Sigmoid colon (tissue), 6 donors: ENCODE measurements at regions not wholly inside any gene's neighbourhood (a gene's known extent, or its start where the extent isn't known, plus 50 kb on each side); places are given as distances from the start of the nearest gene placed in this dataset.

ENCODE experiments used
- DNase-seq: peaks from one replicate; pipeline ENCODE4 v3.0.0-alpha.2; 2019
- H3K27ac ChIP-seq, 4 donors: fragments of 200-600 bp; sonication (generic); one replicate each; pipeline ENCODE4 v1.5.1; 2016 to 2019; ENCODE audit warnings: mild to moderate bottlenecking in 1 of 4
- H3K27me3 ChIP-seq, 3 donors: fragments of 200-600 bp; sonication (generic); one replicate each; pipeline ENCODE4 v1.5.1; 2019; ENCODE audit warnings: mild to moderate bottlenecking in 1 of 3
- H3K36me3 ChIP-seq, 4 donors: fragments of 200-600 bp; sonication (generic); one replicate each; pipeline ENCODE4 v1.5.1; 2016 to 2019
- H3K4me1 ChIP-seq, 4 donors: fragments of 200-600 bp; sonication (generic); one replicate each; pipeline ENCODE4 v1.5.1; 2017 to 2019
- H3K4me3 ChIP-seq, 4 donors: fragments of 200-600 bp; sonication (generic); one replicate each; pipeline ENCODE4 v1.5.1; 2017 to 2019; ENCODE audit warnings: mild to moderate bottlenecking in 2 of 4, moderate library complexity in 1 of 4
- H3K9me3 ChIP-seq, 4 donors: fragments of 200-600 bp in 3 of 4; sonication (generic) in 3 of 4; one replicate each; pipeline versions ENCODE4 v1.5.1 to v1.6.1; 2013 to 2019
- EP300 ChIP-seq, 4 donors: sonication (generic); formaldehyde crosslinking; IDR thresholded peaks; one replicate each; pipeline ENCODE4 v1.6.1; 2017; ENCODE audit warnings: antibody characterized with exemption in 4 of 4
- POLR2A ChIP-seq, 2 donors: fragments of 450-650 bp; IDR thresholded peaks; one replicate each; pipeline ENCODE4 v1.6.1; 2016; ENCODE audit warnings: antibody characterized with exemption in 2 of 2, mild to moderate bottlenecking in 2 of 2, moderate library complexity in 2 of 2
- POLR2AphosphoS5 ChIP-seq, 4 donors: sonication (generic); formaldehyde crosslinking; IDR thresholded peaks; one replicate each; pipeline ENCODE4 v1.6.1; 2017; ENCODE audit warnings: antibody characterized with exemption in 4 of 4
- WGBS, 2 donors: extraction: QIAGEN DNeasy Blood & Tissue Kit; methylation state at CpG; one replicate each; pipeline ENCODE4 v1.1.7; 2013; 5-methylcytosine and 5-hydroxymethylcytosine counted together
- intact Hi-C: fragments of 100-400 bp; cut with DNase I; formaldehyde crosslinking; loops from one replicate; pipeline ENCODE4 v1.15.1; 2023
- TF ChIP-seq, protein P1 (sequence below), 4 experiments: fragments of 450-650 bp in 3 of 4; fragments of 200-600 bp in 1 of 4; IDR thresholded peaks; one replicate each; pipeline ENCODE4 v1.5.1; 2016 to 2019; ENCODE audit warnings: antibody characterized with exemption in 4 of 4, mild to moderate bottlenecking in 3 of 4, moderate library complexity in 2 of 4
- donor health status: healthy with polysubstance abuse.
- donor health status: healthy.

DNA sequence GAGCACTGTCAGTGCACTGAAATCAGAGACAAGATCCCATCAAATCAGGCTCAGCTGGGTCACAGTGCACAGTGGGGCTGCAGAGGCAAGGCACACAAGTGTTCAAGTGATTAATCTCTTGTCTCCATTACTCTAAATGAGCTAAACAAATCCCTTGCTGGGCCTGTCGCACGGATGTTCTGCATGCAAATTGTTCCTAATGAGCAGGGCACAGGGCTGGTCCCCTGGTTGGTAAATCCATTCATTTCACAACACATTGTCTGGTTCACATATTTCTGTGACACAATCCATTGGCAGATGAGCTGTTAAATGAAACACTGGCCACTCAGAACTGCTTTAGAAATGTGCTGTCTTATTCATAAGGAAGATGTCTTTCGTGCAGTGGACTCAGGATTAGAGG, 167.9 kb upstream of the BRINP1 start:
- H3K9me3 ChIP-seq = no peaks in the 10 kb centered on the region
- no peak overlapping the region for H3K27ac ChIP-seq
- H3K36me3 ChIP-seq = no peaks in the 10 kb centered on the region
- 51 to 52% methylated on average over 3 of the region's 3 CpGs for WGBS, 2 donors
- H3K4me3 ChIP-seq = no peak overlapping the region
- H3K4me1 ChIP-seq = no peaks in the 10 kb centered on the region
- intact Hi-C loops = no loop called here
- no peak for TF ChIP-seq POLR2A (IDR thresholded peaks at IDR 0.05)
- TF ChIP-seq, protein P1, sequence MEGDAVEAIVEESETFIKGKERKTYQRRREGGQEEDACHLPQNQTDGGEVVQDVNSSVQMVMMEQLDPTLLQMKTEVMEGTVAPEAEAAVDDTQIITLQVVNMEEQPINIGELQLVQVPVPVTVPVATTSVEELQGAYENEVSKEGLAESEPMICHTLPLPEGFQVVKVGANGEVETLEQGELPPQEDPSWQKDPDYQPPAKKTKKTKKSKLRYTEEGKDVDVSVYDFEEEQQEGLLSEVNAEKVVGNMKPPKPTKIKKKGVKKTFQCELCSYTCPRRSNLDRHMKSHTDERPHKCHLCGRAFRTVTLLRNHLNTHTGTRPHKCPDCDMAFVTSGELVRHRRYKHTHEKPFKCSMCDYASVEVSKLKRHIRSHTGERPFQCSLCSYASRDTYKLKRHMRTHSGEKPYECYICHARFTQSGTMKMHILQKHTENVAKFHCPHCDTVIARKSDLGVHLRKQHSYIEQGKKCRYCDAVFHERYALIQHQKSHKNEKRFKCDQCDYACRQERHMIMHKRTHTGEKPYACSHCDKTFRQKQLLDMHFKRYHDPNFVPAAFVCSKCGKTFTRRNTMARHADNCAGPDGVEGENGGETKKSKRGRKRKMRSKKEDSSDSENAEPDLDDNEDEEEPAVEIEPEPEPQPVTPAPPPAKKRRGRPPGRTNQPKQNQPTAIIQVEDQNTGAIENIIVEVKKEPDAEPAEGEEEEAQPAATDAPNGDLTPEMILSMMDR (IDR thresholded peaks at IDR 0.05) = no peak
- TF ChIP-seq EP300 (IDR thresholded peaks at IDR 0.05) = no peak
- TF ChIP-seq POLR2AphosphoS5 (IDR thresholded peaks at IDR 0.05) = no peak
- no peaks in the 10 kb centered on the region for H3K27me3 ChIP-seq
- DNase-seq = no peak

DNA sequence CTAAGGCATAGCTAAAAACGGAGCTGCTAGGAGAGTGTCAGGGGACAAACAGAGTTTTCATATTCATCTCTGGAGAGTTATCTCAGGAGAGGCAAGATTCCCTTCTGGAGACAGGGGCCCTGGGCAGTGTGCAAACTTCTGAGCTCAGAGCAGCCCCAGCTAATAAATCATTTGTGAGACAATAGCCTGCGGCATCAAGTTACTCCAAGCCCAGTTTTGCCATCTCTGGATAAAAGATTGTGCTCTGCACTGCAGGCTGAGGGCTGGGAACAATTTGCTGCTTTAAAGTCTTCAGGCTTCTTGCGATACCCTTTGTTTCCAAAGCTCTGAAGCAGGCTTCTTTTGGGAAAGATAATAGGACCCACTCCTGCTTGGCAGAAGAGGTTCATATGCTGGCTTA, 164.3 kb upstream of the BRINP1 start:
- no peaks in the 10 kb centered on the region for H3K27me3 ChIP-seq
- WGBS, 2 donors = 19 to 45% methylated on average over 3 of the region's 3 CpGs
- no peak for TF ChIP-seq POLR2A (IDR thresholded peaks at IDR 0.05)
- no peak for TF ChIP-seq POLR2AphosphoS5 (IDR thresholded peaks at IDR 0.05)
- no peak for TF ChIP-seq EP300 (IDR thresholded peaks at IDR 0.05)
- TF ChIP-seq, protein P1 (IDR thresholded peaks at IDR 0.05) = no peak

DNA sequence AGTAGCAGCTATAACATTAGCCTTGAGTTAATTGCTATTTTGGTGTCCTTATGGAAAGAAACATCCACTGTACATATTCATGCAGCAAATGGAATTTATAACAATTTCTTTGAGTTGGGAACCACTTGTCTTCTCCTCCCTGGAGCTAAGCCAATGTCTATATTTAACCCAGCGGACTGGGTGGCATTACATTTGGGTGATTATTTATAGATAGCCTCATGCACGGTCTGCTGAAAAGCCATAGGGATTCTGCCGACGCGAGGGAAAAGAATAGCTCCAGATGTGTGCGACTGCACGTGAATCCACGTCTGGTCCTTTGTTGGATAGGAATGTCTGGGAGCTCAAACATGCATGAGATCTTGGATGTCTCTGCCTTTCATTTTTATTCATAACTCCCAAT, 157.5 kb upstream of the BRINP1 start:
- Histone ChIP-seq H3K27me3 (no peaks in the 10 kb centered on the region), H3K9me3 (no peaks in the 10 kb centered on the region), H3K27ac (no peak overlapping the region), H3K4me3 (no peak overlapping the region), H3K4me1 (no peaks in the 10 kb centered on the region), H3K36me3 (no peaks in the 10 kb centered on the region)
- TF ChIP-seq POLR2A (IDR thresholded peaks at IDR 0.05) (no peak), EP300 (IDR thresholded peaks at IDR 0.05) (no peak), POLR2AphosphoS5 (IDR thresholded peaks at IDR 0.05) (no peak)
- TF ChIP-seq, protein P1 (IDR thresholded peaks at IDR 0.05) = no peak
- no peak for DNase-seq
- intact Hi-C loops = no loop called here
- 87 to 88% methylated on average over 8 of the region's 8 CpGs for WGBS, 2 donors

More for the DNA sequence above, 164.3 kb upstream of the BRINP1 start:
- no peak for DNase-seq
- Histone ChIP-seq H3K4me3 (no peak overlapping the region), H3K36me3 (no peaks in the 10 kb centered on the region), H3K9me3 (no peaks in the 10 kb centered on the region), H3K4me1 (no peaks in the 10 kb centered on the region), H3K27ac (no peak overlapping the region)
- intact Hi-C loops = no loop called here

DNA sequence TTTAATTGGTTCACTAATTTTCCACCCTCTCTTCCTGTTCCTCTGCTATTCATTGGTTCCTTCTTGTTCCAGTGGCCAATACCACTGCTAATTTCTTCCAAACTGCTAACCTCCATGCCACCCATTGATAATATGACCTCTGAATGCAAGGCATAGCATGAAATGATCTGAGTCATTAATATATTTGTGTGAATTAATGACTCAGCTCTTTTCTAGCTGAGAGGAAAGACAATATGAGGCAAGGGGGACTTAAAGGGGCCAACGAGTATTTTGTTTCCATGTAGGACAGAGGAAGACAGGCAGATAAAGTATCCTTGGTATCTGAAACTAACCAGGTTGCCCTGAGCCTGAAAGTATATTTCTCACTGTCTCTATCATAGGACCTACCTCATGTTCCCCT, 154.3 kb upstream of the BRINP1 start:
- Histone ChIP-seq H3K4me3 (no peak overlapping the region), H3K4me1 (no peaks in the 10 kb centered on the region), H3K27ac (no peak overlapping the region), H3K36me3 (no peaks in the 10 kb centered on the region), H3K27me3 (no peaks in the 10 kb centered on the region), H3K9me3 (no peaks in the 10 kb centered on the region)
- no peak for TF ChIP-seq POLR2AphosphoS5 (IDR thresholded peaks at IDR 0.05)
- TF ChIP-seq, protein P1 (IDR thresholded peaks at IDR 0.05) = no peak
- no peak for TF ChIP-seq EP300 (IDR thresholded peaks at IDR 0.05)
- no peak for TF ChIP-seq POLR2A (IDR thresholded peaks at IDR 0.05)
- no peak for DNase-seq
- 30 to 61% methylated on average over 1 of the region's 1 CpG for WGBS, 2 donors
- intact Hi-C loops = no loop called here

DNA sequence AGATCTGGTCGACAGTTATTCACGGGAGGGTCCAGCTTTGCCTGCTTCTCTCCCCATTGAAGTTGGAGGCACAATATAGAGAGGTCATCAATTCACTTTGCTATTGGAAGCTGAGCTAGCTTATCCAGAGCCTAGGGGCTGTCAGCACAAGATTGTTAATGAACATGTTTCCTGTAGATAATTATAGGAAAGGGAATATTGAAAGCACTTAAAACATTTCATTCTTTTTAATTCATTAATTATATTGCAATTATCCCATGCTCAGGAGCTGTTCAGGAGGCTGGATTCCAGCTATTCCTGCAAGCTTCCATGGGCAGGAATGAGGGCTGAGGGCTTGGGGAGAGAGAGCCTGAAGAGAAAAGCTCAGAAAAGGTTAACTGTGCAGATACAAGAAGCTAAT, 153.1 kb upstream of the BRINP1 start:
- Histone ChIP-seq H3K4me1 (no peaks in the 10 kb centered on the region), H3K27me3 (no peaks in the 10 kb centered on the region), H3K9me3 (no peaks in the 10 kb centered on the region), H3K27ac (no peak overlapping the region), H3K36me3 (no peaks in the 10 kb centered on the region), H3K4me3 (no peak overlapping the region)
- DNase-seq = no peak
- intact Hi-C loops = no loop called here
- TF ChIP-seq POLR2A (IDR thresholded peaks at IDR 0.05) (no peak), POLR2AphosphoS5 (IDR thresholded peaks at IDR 0.05) (no peak), EP300 (IDR thresholded peaks at IDR 0.05) (no peak)
- TF ChIP-seq, protein P1 (IDR thresholded peaks at IDR 0.05) = no peak
- 79 to 89% methylated on average over 2 of the region's 2 CpGs for WGBS, 2 donors
